B cell (primary cell): ENCODE measurements at regions not wholly inside any gene's neighbourhood (a gene's known extent, or its start where the extent isn't known, plus 50 kb on each side); places are given as distances from the start of the nearest gene placed in this dataset.

Experiments used
- EZH2 ChIP-seq: IDR thresholded peaks from 2 replicates; pipeline ENCODE4 v1.6.1; 2012; ENCODE audit warnings: borderline replicate concordance, low read depth, mild to moderate bottlenecking, moderate library complexity, low read length; ENCODE audit not compliant: insufficient read depth, poor library complexity, severe bottlenecking
- TF ChIP-seq, protein P1 (sequence below): fragments of 200-600 bp; IDR thresholded peaks from one replicate; pipeline ENCODE4 v1.8.0; 2022; ENCODE audit warnings: antibody characterized with exemption, mild to moderate bottlenecking

- TF ChIP-seq, protein P1, sequence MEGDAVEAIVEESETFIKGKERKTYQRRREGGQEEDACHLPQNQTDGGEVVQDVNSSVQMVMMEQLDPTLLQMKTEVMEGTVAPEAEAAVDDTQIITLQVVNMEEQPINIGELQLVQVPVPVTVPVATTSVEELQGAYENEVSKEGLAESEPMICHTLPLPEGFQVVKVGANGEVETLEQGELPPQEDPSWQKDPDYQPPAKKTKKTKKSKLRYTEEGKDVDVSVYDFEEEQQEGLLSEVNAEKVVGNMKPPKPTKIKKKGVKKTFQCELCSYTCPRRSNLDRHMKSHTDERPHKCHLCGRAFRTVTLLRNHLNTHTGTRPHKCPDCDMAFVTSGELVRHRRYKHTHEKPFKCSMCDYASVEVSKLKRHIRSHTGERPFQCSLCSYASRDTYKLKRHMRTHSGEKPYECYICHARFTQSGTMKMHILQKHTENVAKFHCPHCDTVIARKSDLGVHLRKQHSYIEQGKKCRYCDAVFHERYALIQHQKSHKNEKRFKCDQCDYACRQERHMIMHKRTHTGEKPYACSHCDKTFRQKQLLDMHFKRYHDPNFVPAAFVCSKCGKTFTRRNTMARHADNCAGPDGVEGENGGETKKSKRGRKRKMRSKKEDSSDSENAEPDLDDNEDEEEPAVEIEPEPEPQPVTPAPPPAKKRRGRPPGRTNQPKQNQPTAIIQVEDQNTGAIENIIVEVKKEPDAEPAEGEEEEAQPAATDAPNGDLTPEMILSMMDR, result no peak
- TF ChIP-seq EZH2, result no peak
Observed at GRCh38 chr6:120587381-120587780, 746.9 kb downstream of the TBC1D32 start.
